T-helper 2 cell treated with Interferon-gamma antibody and Interleukin-4, amounts not matched to agents 100 ng/mL and 5 ng/mL, for 36 hours (primary cell): ENCODE measurements at regions not wholly inside any gene's neighbourhood (a gene's known extent, or its start where the extent isn't known, plus 50 kb on each side); places are given as distances from the start of the nearest gene placed in this dataset.

Source experiments
- intact Hi-C: fragments of 100-400 bp; cut with micrococcal nuclease; formaldehyde crosslinking; loops from one replicate; pipeline ENCODE4 v1.15.1; 2023

DNA sequence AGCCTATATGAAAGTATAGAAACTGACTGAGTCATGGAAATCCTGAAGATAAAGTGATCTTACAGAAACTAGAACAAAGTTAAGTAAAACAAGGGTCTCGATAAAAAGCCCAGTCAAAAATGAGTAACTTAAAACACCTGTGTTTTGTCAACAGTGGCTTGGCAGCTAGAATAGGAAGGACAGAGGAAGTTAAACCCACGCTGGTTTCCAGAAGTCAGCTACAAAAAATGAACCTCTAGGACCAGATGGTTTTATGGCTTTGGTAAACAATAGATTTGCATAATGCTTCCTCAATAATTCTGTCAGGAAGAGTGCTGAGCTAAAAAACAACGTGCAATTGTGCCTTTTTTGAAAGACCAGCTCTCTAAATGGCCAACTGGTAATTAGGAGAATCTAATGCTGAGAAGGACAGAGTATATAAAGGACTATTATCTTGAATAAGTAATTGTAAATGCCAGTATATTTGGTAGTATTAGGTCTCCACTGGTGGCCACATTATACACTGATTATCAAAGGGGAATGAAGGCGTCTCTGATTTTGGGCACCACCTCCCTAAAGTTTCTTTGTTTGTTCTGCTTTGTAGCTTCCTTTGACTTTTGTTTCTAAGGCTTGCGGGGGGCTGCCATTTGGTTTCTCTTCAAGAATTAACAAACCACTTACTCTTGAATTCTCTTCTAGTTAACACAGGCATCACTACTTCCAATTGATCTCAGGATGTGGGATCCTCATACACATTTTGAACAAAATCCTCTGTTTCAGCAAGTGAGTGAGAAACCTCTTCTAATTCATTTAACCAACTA lies 72.2 kb upstream of the PPP3CA start:
- intact Hi-C loops = loop anchor here (2.0 to 10.0 kb wide), 5 partner anchors 108 to 1325 kb away; no protein-coding TSS in a partner anchor

DNA sequence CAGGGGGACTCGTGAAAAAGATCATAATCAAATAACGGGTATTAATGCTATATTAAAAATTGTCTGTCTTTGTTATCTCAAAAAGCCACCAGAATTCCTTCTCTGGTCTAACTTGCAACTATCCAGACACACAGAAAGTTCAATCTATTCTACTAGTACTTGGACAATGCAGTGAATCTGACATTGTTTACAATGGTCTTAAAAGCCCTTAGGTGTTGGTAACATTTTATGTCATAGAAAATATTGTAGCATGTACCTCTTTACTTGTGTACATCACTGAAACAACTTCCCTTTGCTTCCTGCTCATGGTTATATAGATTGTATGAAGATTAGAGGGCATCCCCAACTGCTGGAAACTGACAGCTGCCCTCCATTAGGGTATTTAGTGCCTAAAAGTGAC lies 71.1 kb upstream of the PPP3CA start:
- intact Hi-C loops = loop anchor here (1.0 to 10.0 kb wide), 7 partner anchors 71 to 1324 kb away; partner anchors contain the start of gene PPP3CA

DNA sequence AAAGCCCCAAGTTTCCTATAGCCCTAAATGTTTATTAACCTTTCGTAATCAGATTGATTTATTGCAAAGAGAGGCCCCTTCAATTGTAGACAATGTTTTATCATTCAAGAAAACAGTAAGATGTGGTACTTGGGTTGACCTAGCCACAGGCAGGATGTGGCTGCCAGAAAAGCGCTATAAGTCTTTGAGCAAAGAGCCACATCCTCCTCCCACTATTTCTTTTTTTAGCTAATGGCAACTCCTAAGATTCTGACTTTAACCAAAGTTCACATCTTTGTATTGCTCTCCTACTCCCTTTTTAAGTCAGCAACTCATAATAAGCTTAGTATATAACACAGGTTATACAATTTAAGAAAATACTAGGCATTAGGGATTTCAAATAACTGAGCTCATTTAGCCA lies 70.7 kb upstream of the PPP3CA start:
- intact Hi-C loops = loop anchor here (1.0 to 10.0 kb wide), 7 partner anchors 71 to 1323 kb away; partner anchors contain the start of gene PPP3CA

DNA sequence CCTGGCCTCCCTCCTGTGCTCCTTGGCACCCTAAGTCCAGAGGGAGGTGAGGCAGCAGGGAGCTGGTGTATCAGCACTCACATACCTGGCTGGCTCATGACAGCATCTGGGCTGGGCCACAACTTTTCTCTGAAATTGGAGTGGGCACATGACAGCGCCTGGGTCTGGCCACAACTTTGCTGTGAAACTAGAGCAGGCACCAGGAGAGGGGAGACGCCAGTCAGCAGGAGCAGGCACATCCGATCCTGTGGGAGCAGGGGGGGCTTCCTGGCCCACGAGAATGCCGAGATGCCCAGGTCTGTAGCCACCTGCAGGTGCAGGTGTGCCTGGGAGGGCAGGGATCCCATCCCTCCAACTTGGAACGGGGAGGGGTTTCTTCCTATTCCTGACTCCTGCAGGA lies 69.7 kb upstream of the PPP3CA start:
- intact Hi-C loops = loop anchor here (5.0 to 10.0 kb wide), 3 partner anchors 110 to 1322 kb away; no protein-coding TSS in a partner anchor

DNA sequence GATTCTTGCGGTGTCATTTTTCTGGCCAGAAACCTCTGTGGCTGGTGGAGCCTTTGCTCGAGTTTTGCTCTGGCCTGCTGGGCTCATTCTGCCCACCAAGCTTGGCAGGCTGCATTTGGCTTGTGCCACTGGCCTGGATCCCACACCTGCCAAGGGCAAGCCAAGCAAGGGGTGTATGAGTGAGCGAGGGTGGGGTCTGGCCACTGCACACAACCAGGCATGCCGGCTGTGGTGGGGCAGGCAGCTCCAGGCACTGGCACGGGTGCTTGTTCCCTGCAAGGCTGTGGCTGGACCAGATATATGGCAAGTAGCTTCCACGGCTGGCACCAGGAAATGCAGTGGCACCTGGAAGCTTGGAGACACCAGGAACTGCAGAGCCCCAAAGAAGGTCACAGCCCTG lies 68.6 kb upstream of the PPP3CA start:
- intact Hi-C loops = loop anchor here (5.0 to 10.0 kb wide), 3 partner anchors 111 to 1321 kb away; no protein-coding TSS in a partner anchor

DNA sequence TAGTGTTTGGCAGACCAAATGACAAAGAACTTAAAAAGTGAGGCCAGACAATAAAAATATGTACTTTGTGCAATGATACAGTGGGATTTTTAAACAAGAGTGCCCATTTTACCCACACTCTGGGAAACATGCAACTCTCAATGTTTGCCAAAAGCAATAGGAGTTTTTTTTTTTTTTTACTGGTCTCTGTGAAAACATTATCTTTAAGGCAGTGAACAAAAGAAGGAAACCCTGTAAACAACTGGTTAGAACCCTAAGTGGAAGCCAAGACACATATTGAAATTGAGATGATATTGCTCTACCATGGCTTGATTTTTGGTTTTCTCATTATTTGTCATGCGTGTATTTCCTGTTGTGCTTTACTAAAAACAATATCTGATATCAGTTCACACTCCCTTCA lies 67.2 kb upstream of the PPP3CA start:
- intact Hi-C loops = loop anchor here (10.0 kb wide), 1 partner anchor 1320 kb away; no protein-coding TSS in a partner anchor

DNA sequence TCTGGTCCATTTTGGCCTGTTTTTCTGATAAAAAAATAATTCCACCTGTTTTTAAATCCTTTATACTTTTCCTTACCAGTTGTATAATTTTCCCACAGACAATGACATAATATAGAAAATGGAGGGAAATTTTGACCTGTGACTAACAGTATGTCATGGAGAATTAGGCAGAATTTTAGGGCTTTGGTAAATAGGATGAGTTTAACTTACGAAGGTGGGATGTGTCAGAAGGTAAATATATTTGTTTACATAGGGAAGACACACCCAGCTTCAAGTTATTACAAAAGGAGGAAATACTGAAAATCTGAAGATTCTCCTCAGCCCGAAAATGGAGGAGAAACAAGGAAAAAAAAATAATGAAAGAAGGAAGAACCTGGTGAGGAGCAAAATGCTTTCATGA lies 64.6 kb upstream of the PPP3CA start:
- intact Hi-C loops = loop anchor here (10.0 kb wide), 1 partner anchor 1317 kb away; no protein-coding TSS in a partner anchor

DNA sequence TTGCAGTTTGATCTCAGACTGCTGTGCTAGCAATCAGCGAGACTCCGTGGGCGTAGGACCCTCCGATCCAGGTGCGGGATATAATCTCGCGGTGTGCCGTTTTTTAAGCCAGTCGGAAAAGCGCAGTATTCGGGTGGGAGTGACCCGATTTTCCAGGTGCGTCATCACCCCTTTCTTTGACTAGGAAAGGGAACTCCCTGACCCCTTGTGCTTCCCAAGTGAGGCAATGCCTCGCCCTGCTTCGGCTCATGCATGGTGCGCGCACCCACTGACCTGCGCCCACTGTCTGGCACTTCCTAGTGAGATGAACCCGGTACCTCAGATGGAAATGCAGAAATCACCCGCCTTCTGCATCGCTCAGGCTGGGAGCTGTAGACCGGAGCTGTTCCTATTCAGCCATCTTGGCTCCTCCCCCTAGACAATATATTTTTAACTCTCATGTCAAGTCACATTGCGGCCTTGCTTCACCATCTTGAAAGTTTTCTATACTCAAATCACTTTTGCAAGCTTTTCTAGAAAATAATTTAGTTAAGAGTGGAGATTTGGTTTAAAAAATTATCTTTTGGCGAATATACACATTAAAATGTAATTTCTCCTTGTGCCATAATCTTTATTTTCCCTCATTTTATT lies 64.1 kb upstream of the PPP3CA start:
- intact Hi-C loops = loop anchor here (10.0 kb wide), 1 partner anchor 1317 kb away; no protein-coding TSS in a partner anchor

DNA sequence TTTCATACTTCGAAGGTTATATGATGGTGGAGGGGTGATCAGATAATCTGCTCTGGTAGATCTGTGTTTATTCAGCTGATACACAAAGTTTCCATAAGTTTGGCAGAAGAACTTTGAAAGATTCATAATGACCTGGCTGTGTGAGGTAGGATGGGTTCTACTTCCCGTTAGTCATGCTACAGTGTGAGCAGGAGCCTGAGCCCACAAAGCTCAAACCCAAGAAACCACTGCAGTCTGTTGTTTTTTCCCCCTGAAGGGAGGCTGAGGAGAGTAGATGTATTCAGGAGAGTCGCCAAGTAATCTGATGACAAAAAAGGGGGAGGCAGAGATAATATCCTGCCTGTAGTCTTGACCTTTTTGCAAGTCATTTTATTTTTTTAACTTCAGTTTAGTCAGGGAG lies 52.8 kb upstream of the PPP3CA start:
- intact Hi-C loops = no loop called here

DNA sequence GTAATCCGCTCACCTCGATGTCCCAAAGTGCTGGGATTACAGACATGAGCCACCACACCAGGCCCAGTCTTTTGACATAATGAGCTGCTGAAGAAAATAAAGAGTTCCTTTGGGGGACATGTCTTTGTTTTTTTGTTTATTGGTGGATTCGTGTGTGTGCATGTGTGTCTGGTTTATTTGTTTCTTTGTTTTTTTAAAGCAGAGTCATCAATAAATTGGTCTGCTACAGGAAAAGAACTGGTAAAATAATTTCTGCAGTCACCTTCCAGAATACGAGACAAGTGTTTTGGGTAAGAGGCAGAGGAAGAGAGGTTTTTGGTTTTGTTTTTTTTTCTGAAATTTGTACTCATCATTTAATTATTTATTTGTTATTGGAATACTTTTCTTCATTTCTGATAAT lies 51.5 kb upstream of the PPP3CA start:
- intact Hi-C loops = no loop called here
